ENCODE measurements at regions not wholly inside any gene's neighbourhood (a gene's known extent, or its start where the extent isn't known, plus 50 kb on each side); places are given as distances from the start of the nearest gene placed in this dataset.
A peak's percentile ranks its signal among the peaks of the same experiment; 100 is the strongest.
"Not testable (repeated sequence)": the region's sequence is repeated elsewhere in the genome, so short reads cannot be mapped to it uniquely, and the experiment has no call there.

- DNase-seq = no peak
These were observed 206.6 kb downstream of the PALM2AKAP2 start for GRCh38 chr9:109986521-109986991.

- no peak for DNase-seq
These were observed 209.3 kb downstream of the PALM2AKAP2 start for GRCh38 chr9:109989296-109989695.

- no peak for DNase-seq
These were observed 210.5 kb downstream of the PALM2AKAP2 start for GRCh38 chr9:109990541-109990940.

- no peak for DNase-seq
These were observed 212.3 kb downstream of the PALM2AKAP2 start for GRCh38 chr9:109992293-109992692.

- no peak for DNase-seq
These were observed 213.4 kb downstream of the PALM2AKAP2 start for GRCh38 chr9:109993250-109993978.

GRCh38 chr9:109994141-109994540 is 213.8 kb downstream of the C9orf152 start:
- no peak for DNase-seq

GRCh38 chr9:109996936-109997580 is 210.9 kb downstream of the C9orf152 start:
- DNase-seq = no peak

- no peak for DNase-seq
These were observed 210.3 kb downstream of the C9orf152 start for GRCh38 chr9:109997682-109998081.

- not testable (repeated sequence) for DNase-seq
These were observed 202.4 kb downstream of the C9orf152 start for GRCh38 chr9:110005521-110005920.

- DNase-seq = peak; percentile 74
These were observed 201.3 kb downstream of the C9orf152 start for GRCh38 chr9:110006657-110007056.

- no peak for DNase-seq
These were observed 200.3 kb downstream of the C9orf152 start for GRCh38 chr9:110007477-110008270.

GRCh38 chr9:110008663-110009062 is 199.3 kb downstream of the C9orf152 start:
- DNase-seq = no peak

GRCh38 chr9:110011628-110012320 is 196.2 kb downstream of the C9orf152 start:
- DNase-seq = no peak

- DNase-seq = peak; percentile 74
These were observed 194.9 kb downstream of the C9orf152 start for GRCh38 chr9:110013064-110013463.

- peak; percentile 44 for DNase-seq
These were observed 192.2 kb downstream of the C9orf152 start for GRCh38 chr9:110015759-110016158.

GRCh38 chr9:110016340-110016739 is 191.6 kb downstream of the C9orf152 start:
- peak; percentile 66 for DNase-seq

- DNase-seq = not testable (repeated sequence)
These were observed 187.7 kb downstream of the C9orf152 start for GRCh38 chr9:110020216-110020615.

GRCh38 chr9:110021891-110022290 is 186.1 kb downstream of the C9orf152 start:
- DNase-seq = no peak

GRCh38 chr9:110023221-110023620 is 184.7 kb downstream of the C9orf152 start:
- not testable (repeated sequence) for DNase-seq

- DNase-seq = no peak
These were observed 182.3 kb downstream of the C9orf152 start for GRCh38 chr9:110025551-110026170.

- peak; percentile 70 for DNase-seq
These were observed 180.3 kb downstream of the C9orf152 start for GRCh38 chr9:110027671-110028081.

GRCh38 chr9:110028271-110028670 is 179.7 kb downstream of the C9orf152 start:
- DNase-seq = no peak
